Mesenchymal stem cell (in vitro differentiated cells and primary cell): ENCODE measurements at regions not wholly inside any gene's neighbourhood (a gene's known extent, or its start where the extent isn't known, plus 50 kb on each side); places are given as distances from the start of the nearest gene placed in this dataset.
"Not testable (repeated sequence)": the region's sequence is repeated elsewhere in the genome, so short reads cannot be mapped to it uniquely, and the experiment has no call there.

Source experiments
- DNase-seq: peaks from one replicate; pipeline ENCODE4 v3.0.0-alpha.2; 2013
- H2AFZ ChIP-seq: one replicate; pipeline ENCODE4 v1.6.1; 2013; ENCODE audit warnings: low read depth, mild to moderate bottlenecking, control low read depth, inconsistent platforms, low read length, moderate library complexity
- H2AK5ac ChIP-seq: 2 replicates; pipeline ENCODE4 v1.6.1; 2013; ENCODE audit warnings: low read length, moderate library complexity, mild to moderate bottlenecking, inconsistent platforms; ENCODE audit not compliant: severe bottlenecking
- H2BK120ac ChIP-seq: one replicate; pipeline ENCODE4 v1.6.1; 2013; ENCODE audit warnings: low read depth, mild to moderate bottlenecking, inconsistent platforms, low read length, moderate library complexity
- H2BK12ac ChIP-seq, 2 experiments: one replicate each; pipeline ENCODE4 v1.6.1; 2013; ENCODE audit warnings: inconsistent platforms in 2 of 2, low read length in 2 of 2, mild to moderate bottlenecking in 2 of 2, moderate library complexity in 2 of 2, control low read depth in 1 of 2
- H2BK15ac ChIP-seq: one replicate; pipeline ENCODE4 v1.6.1; 2013; ENCODE audit warnings: mild to moderate bottlenecking, low read depth, inconsistent platforms; ENCODE audit not compliant: poor library complexity, severe bottlenecking
- H2BK5ac ChIP-seq: 2 replicates; pipeline ENCODE4 v1.6.1; 2013; ENCODE audit warnings: low read depth, mild to moderate bottlenecking, low read length, control low read depth, inconsistent platforms; ENCODE audit not compliant: poor library complexity, severe bottlenecking
- H3K14ac ChIP-seq, 2 experiments: one replicate each; pipeline ENCODE4 v1.6.1; 2013; ENCODE audit warnings: inconsistent platforms in 2 of 2, low read length in 2 of 2, control low read depth in 1 of 2, mild to moderate bottlenecking in 1 of 2, moderate library complexity in 1 of 2
- H3K18ac ChIP-seq, 2 experiments: one replicate each; pipeline ENCODE4 v1.6.1; 2013; ENCODE audit warnings: inconsistent platforms in 2 of 2, low read length in 2 of 2, control low read depth in 1 of 2, low read depth in 1 of 2, mild to moderate bottlenecking in 1 of 2
- H3K23ac ChIP-seq, 2 experiments: one replicate each; pipeline ENCODE4 v1.6.1; 2013; ENCODE audit warnings: inconsistent platforms in 2 of 2, low read length in 2 of 2, mild to moderate bottlenecking in 2 of 2, moderate library complexity in 2 of 2, control low read depth in 1 of 2
- H3K27ac ChIP-seq: 2 replicates; pipeline ENCODE4 v1.5.1; 2013; ENCODE audit warnings: mild to moderate bottlenecking, moderate library complexity, low read length, control low read depth, inconsistent platforms; ENCODE audit not compliant: poor library complexity, severe bottlenecking
- H3K27me3 ChIP-seq, 2 experiments: 2 replicates each; pipeline versions ENCODE4 v1.6.1 to v1.7.0; 2013; ENCODE audit warnings: low read length in 2 of 2, mild to moderate bottlenecking in 2 of 2, moderate library complexity in 2 of 2, control low read depth in 1 of 2, inconsistent platforms in 1 of 2; ENCODE audit not compliant: control insufficient read depth in 1 of 2, insufficient read depth in 1 of 2
- H3K36me3 ChIP-seq, 2 experiments: 2 replicates each; pipeline versions ENCODE4 v1.6.1 to v1.7.0; 2013; ENCODE audit warnings: low read length in 2 of 2, control low read depth in 1 of 2, inconsistent platforms in 1 of 2, low read depth in 1 of 2, mild to moderate bottlenecking in 1 of 2; ENCODE audit not compliant: insufficient read depth in 2 of 2, control insufficient read depth in 1 of 2
- H3K4ac ChIP-seq, 2 experiments: one replicate each; pipeline ENCODE4 v1.6.1; 2013; ENCODE audit warnings: inconsistent platforms in 2 of 2, low read length in 2 of 2, mild to moderate bottlenecking in 2 of 2, moderate library complexity in 2 of 2, control low read depth in 1 of 2, low read depth in 1 of 2
- H3K4me1 ChIP-seq: 2 replicates; pipeline ENCODE4 v1.6.1; 2013; ENCODE audit warnings: low read depth, low read length, control low read depth; ENCODE audit not compliant: control insufficient read depth, insufficient read depth
- H3K4me2 ChIP-seq: 2 replicates; pipeline ENCODE4 v1.6.1; 2013; ENCODE audit warnings: low read length, mild to moderate bottlenecking, inconsistent platforms; ENCODE audit not compliant: poor library complexity, severe bottlenecking
- H3K4me3 ChIP-seq, 2 experiments: 2 replicates each; pipeline versions ENCODE4 v1.5.1 to v1.7.0; 2013; ENCODE audit warnings: low read length in 2 of 2, mild to moderate bottlenecking in 2 of 2, control low read depth in 1 of 2, low read depth in 1 of 2; ENCODE audit not compliant: insufficient read depth in 1 of 2
- H3K79me1 ChIP-seq: replicated peaks from 2 replicates; pipeline ENCODE4 v1.6.1; 2013; ENCODE audit warnings: mild to moderate bottlenecking, control low read depth, low read length, inconsistent platforms; ENCODE audit not compliant: poor library complexity, severe bottlenecking
- H3K9ac ChIP-seq: 2 replicates; pipeline ENCODE4 v1.7.0; 2013; ENCODE audit warnings: mild to moderate bottlenecking, low read length, moderate library complexity
- H3K9me3 ChIP-seq: 2 replicates; pipeline ENCODE4 v1.7.0; 2013; ENCODE audit warnings: mild to moderate bottlenecking, low read length; ENCODE audit not compliant: control insufficient read depth
- H4K8ac ChIP-seq: one replicate; pipeline ENCODE4 v1.6.1; 2013; ENCODE audit warnings: inconsistent platforms, mild to moderate bottlenecking, low read length, moderate library complexity
- H4K91ac ChIP-seq: one replicate; pipeline ENCODE4 v1.6.1; 2013; ENCODE audit warnings: mild to moderate bottlenecking, low read length, inconsistent platforms
- WGBS: methylation state at CpG from one replicate; pipeline ENCODE4 v1.1.7; 2013; ENCODE audit warnings: mixed read lengths; 5-methylcytosine and 5-hydroxymethylcytosine counted together

- Histone ChIP-seq H2BK12ac (peak overlapping the region in 1 of 2 experiments; percentile 59), H2AFZ (no peak overlapping the region), H3K36me3 (no peaks in the 10 kb centered on the region), H3K27ac (no peak overlapping the region), H2BK15ac (no peak overlapping the region), H3K9me3 (peaks cover 8% of the 10 kb centered on the region), H3K14ac (no peak overlapping the region), H4K8ac (peak overlapping the region; percentile 19), H3K18ac (peak overlapping the region in 1 of 2 experiments; percentile 52), H3K27me3 (no peaks in the 10 kb centered on the region), H3K4me1 (no peaks in the 10 kb centered on the region), H3K4ac (peak overlapping the region in 1 of 2 experiments; percentile 49), H4K91ac (no peak overlapping the region), H2BK5ac (no peak overlapping the region), H3K23ac (no peak overlapping the region), H2AK5ac (no peak overlapping the region), H3K4me2 (no peak overlapping the region), H3K4me3 (no peak overlapping the region), H2BK120ac (no peak overlapping the region), H3K9ac (no peak overlapping the region), H3K79me1 (no peaks in the 10 kb centered on the region)
- DNase-seq: peak; percentile 40
- no CpG with 5 or more reads among the region's 1 CpG for WGBS
Measured at GRCh38 chr6:68087399-68088133, 547.5 kb upstream of the ADGRB3 start.

DNA sequence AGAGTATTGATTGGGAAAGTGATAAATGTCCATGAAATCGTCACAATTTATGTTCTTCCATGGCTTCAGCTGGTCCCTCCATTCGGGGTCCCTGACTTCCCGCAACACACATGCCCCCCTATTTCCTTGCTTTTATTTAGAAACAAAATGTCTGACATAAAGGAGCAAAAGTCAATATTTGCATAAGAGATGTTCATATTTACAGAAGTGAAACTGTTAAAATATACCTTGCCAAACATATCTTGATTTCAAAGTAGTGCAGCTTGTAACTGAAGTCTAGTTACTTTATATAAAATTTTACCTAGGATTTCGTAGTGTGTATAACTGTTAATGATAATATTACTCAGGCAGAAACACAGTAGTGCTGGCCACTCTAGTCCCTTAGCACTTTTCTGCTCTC, 548.9 kb upstream of the ADGRB3 start:
- 92% methylated on average over 2 of the region's 4 CpGs for WGBS
- no peak overlapping the region for H2BK120ac ChIP-seq

DNA sequence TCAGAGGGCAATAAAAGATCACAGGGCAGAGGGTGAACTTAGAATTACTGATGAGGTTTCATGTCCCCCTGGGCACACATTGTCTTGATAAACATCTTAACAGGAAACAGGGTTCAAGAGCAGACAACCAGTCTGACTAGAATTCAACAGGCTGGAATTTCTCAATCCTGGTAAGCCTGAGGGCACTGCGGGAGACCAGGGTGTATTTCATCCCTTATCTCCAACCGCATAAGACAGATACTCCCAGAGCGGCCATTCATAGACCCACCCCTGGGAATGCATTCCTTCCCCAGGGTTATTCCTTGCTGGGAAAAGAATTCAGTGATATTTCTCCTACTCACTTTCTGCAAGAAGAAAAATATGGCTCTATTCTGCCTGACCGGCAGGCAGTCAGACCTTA, 549.5 kb upstream of the ADGRB3 start:
- not testable (repeated sequence) for DNase-seq, H3K36me3 ChIP-seq, H3K79me1 ChIP-seq

More for the DNA sequence above, 548.9 kb upstream of the ADGRB3 start:
- no peak overlapping the region for H3K23ac ChIP-seq
- H3K18ac ChIP-seq: no peak overlapping the region
- H3K9ac ChIP-seq: no peak overlapping the region
- H4K91ac ChIP-seq: no peak overlapping the region
- no peak overlapping the region for H2BK5ac ChIP-seq
- H3K27me3 ChIP-seq: no peaks in the 10 kb centered on the region
- no peak overlapping the region for H3K27ac ChIP-seq
- H3K4me3 ChIP-seq: no peak overlapping the region
- peaks cover 8% of the 10 kb centered on the region for H3K9me3 ChIP-seq
- no peak overlapping the region for H2BK12ac ChIP-seq
- no peaks in the 10 kb centered on the region for H3K36me3 ChIP-seq
- no peak for DNase-seq
- H3K4me1 ChIP-seq: no peaks in the 10 kb centered on the region
- H3K4me2 ChIP-seq: no peak overlapping the region
- no peak overlapping the region for H2AK5ac ChIP-seq
- no peak overlapping the region for H3K4ac ChIP-seq
- H4K8ac ChIP-seq: no peak overlapping the region
- H3K79me1 ChIP-seq: no peaks in the 10 kb centered on the region
- no peak overlapping the region for H3K14ac ChIP-seq
- H2BK15ac ChIP-seq: no peak overlapping the region
- no peak overlapping the region for H2AFZ ChIP-seq

GRCh38 chr6:68082086-68082485, 553.0 kb upstream of the ADGRB3 start:
- H4K91ac ChIP-seq: no peak overlapping the region

More for the DNA sequence above, 549.5 kb upstream of the ADGRB3 start:
- H3K4me2 ChIP-seq, H3K23ac ChIP-seq, H4K8ac ChIP-seq, H3K27me3 ChIP-seq, H3K14ac ChIP-seq, H2AFZ ChIP-seq, H3K9ac ChIP-seq, H3K4ac ChIP-seq, H3K9me3 ChIP-seq, H2AK5ac ChIP-seq, H2BK12ac ChIP-seq, H3K4me1 ChIP-seq, H2BK5ac ChIP-seq, H2BK15ac ChIP-seq, H3K4me3 ChIP-seq, H4K91ac ChIP-seq, H2BK120ac ChIP-seq, H3K27ac ChIP-seq, H3K18ac ChIP-seq: not testable (repeated sequence)
- 91% methylated on average over 4 of the region's 4 CpGs for WGBS

More at GRCh38 chr6:68082086-68082485, 553.0 kb upstream of the ADGRB3 start:
- Histone ChIP-seq H3K23ac (no peak overlapping the region), H2AFZ (no peak overlapping the region), H2BK15ac (no peak overlapping the region), H4K8ac (no peak overlapping the region), H2AK5ac (no peak overlapping the region), H3K18ac (no peak overlapping the region), H3K4me2 (no peak overlapping the region), H2BK120ac (no peak overlapping the region), H3K79me1 (no peaks in the 10 kb centered on the region), H3K4me1 (no peaks in the 10 kb centered on the region), H3K27me3 (no peaks in the 10 kb centered on the region), H3K4ac (no peak overlapping the region), H3K36me3 (no peaks in the 10 kb centered on the region), H2BK5ac (no peak overlapping the region), H3K4me3 (no peak overlapping the region), H3K14ac (no peak overlapping the region), H2BK12ac (no peak overlapping the region), H3K9ac (no peak overlapping the region), H3K27ac (no peak overlapping the region), H3K9me3 (peaks cover 8% of the 10 kb centered on the region)
- peak; percentile 4 for DNase-seq
